SK-N-MC (cell line): ENCODE measurements at regions not wholly inside any gene's neighbourhood (a gene's known extent, or its start where the extent isn't known, plus 50 kb on each side); places are given as distances from the start of the nearest gene placed in this dataset.

Experiments
- EZH2 ChIP-seq: fragments of 200-600 bp; sonication (generic); IDR thresholded peaks from one replicate; pipeline ENCODE4 v1.6.1; 2017; ENCODE audit warnings: antibody characterized with exemption
- FOXP2 ChIP-seq: optimal IDR thresholded peaks from 2 replicates; pipeline ENCODE3; 2011; ENCODE audit warnings: mild to moderate bottlenecking, moderate library complexity; ENCODE audit not compliant: insufficient read depth; ENCODE audit errors: extremely low read length, control extremely low read depth
- POLR2AphosphoS5 ChIP-seq: IDR thresholded peaks from 2 replicates; pipeline ENCODE4 v1.6.1; 2012; ENCODE audit warnings: mild to moderate bottlenecking, low read depth, low read length, borderline replicate concordance

GRCh38 chr15:29333261-29333660, 63.6 kb upstream of the NSMCE3 start:
- no peak for TF ChIP-seq POLR2AphosphoS5
- no peak for TF ChIP-seq EZH2
- TF ChIP-seq FOXP2, result no peak
